ENCODE measurements at regions not wholly inside any gene's neighbourhood (a gene's known extent, or its start where the extent isn't known, plus 50 kb on each side); places are given as distances from the start of the nearest gene placed in this dataset.

DNA sequence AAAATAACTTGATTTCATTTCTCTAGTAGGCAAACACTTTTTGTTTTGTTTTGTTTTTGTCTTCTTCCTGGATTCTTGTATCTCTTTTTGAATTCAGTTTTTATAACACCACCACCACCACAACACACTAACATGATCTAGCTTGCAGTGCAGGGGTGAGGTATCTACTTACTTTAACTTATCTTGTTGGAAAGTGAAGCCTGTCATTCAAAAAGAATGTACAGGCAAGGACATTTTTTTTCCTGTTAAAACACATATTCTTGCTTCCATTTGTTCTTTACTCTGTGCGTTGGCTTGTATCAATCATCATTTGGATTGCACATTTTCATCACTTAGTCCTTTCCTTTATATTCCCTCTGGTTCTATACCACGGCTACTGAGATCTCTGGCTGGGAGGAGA, 824.2 kb downstream of the PLCL1 start:
- TF ChIP-seq, protein P1, sequence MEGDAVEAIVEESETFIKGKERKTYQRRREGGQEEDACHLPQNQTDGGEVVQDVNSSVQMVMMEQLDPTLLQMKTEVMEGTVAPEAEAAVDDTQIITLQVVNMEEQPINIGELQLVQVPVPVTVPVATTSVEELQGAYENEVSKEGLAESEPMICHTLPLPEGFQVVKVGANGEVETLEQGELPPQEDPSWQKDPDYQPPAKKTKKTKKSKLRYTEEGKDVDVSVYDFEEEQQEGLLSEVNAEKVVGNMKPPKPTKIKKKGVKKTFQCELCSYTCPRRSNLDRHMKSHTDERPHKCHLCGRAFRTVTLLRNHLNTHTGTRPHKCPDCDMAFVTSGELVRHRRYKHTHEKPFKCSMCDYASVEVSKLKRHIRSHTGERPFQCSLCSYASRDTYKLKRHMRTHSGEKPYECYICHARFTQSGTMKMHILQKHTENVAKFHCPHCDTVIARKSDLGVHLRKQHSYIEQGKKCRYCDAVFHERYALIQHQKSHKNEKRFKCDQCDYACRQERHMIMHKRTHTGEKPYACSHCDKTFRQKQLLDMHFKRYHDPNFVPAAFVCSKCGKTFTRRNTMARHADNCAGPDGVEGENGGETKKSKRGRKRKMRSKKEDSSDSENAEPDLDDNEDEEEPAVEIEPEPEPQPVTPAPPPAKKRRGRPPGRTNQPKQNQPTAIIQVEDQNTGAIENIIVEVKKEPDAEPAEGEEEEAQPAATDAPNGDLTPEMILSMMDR (IDR thresholded peaks at IDR 0.05; ENCODE audit: extremely low read depth, low read depth, low read length): no peak
- no peak overlapping the region for H3K4me3 ChIP-seq (ENCODE audit: insufficient read depth, low read length)
- no peaks in the 10 kb centered on the region for H3K79me2 ChIP-seq (ENCODE audit: insufficient read depth, low read length)
- H3K27me3 ChIP-seq (ENCODE audit: insufficient read depth, low read length): no peaks in the 10 kb centered on the region
- DNase-seq (ENCODE audit: insufficient read length, low spot score, missing footprints): no peak
- no peak overlapping the region for H3K4me2 ChIP-seq (ENCODE audit: insufficient read depth, low read length)
- no peaks in the 10 kb centered on the region for H3K4me1 ChIP-seq (ENCODE audit: insufficient read depth, low read length)
- H2AFZ ChIP-seq (ENCODE audit: low read length): peak overlapping the region; percentile 57
- no peaks in the 10 kb centered on the region for H4K20me1 ChIP-seq (ENCODE audit: insufficient read depth, low read length)
- H3K36me3 ChIP-seq (ENCODE audit: insufficient read depth, low read length): no peaks in the 10 kb centered on the region
- H3K27ac ChIP-seq (ENCODE audit: low read depth, low read length): no peak overlapping the region
- no peaks in the 10 kb centered on the region for H3K9me3 ChIP-seq (ENCODE audit: low read depth, low read length)

DNA sequence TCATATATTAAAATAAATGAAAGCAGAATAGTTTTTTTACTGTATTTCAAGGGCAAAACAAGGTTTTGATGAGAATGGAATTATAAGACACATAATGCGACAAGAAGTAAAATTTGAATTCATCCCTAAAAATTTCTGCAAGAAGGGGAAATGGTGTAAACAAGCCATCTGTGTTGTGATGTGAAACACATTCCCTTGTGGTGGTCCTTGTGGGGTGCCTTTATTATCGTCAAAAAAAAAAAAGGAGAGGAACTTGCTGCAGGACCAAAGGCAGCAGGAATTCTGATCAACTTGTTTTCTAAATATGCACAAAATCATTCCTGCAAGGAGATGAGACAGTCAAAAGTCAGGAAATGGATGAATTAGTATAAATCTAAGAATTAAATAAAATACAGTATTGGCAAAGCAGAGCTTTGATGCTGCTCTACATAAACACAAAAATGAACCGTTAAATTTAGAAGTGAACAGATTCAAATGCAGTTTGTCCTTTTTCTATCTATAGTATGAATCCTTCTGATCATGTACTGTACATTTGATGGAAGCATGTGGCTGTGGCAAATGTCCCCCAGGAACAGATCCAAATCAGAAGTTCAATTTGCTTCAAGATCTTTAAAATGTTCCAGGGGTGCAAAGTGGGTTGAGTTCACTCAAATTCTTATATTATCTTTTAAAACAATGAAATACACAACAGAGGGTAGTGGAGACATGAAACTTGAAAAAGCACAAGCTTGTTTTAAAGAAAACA, 818.8 kb downstream of the PLCL1 start:
- H3K9me3 ChIP-seq (ENCODE audit: low read depth, low read length): no peaks in the 10 kb centered on the region
- H3K27me3 ChIP-seq (ENCODE audit: insufficient read depth, low read length): no peaks in the 10 kb centered on the region
- no peak for DNase-seq (ENCODE audit: insufficient read length, low spot score, missing footprints)
- TF ChIP-seq, protein P1 (IDR thresholded peaks at IDR 0.05; ENCODE audit: extremely low read depth, low read depth, low read length): no peak
- H3K4me1 ChIP-seq (ENCODE audit: insufficient read depth, low read length): no peaks in the 10 kb centered on the region
- no peak overlapping the region for H2AFZ ChIP-seq (ENCODE audit: low read length)
- no peaks in the 10 kb centered on the region for H3K79me2 ChIP-seq (ENCODE audit: insufficient read depth, low read length)
- no peaks in the 10 kb centered on the region for H4K20me1 ChIP-seq (ENCODE audit: insufficient read depth, low read length)
- no peak overlapping the region for H3K4me2 ChIP-seq (ENCODE audit: insufficient read depth, low read length)
- no peak overlapping the region for H3K27ac ChIP-seq (ENCODE audit: low read depth, low read length)
- H3K4me3 ChIP-seq (ENCODE audit: insufficient read depth, low read length): no peak overlapping the region
- no peaks in the 10 kb centered on the region for H3K36me3 ChIP-seq (ENCODE audit: insufficient read depth, low read length)

DNA sequence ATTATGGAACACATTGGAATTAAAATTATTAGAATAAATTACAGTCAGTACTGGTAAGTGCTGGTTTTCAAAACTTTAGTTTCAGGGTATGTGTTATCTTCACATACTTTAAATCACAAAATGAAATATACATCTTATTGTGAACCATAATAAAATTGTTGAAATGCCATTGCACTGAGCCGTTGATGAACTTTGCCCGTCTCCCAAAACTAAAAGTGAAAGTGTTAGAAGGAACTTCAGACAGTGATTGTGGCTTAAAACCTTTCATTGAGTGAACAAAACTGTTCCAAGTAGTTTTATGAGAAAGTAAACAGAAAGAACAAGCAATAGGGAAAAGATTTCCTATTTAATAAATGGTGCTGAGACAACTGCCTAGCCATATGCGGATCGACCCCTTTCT, 811.6 kb downstream of the PLCL1 start:
- Histone ChIP-seq H3K9me3 (ENCODE audit: low read depth, low read length) (no peaks in the 10 kb centered on the region), H3K27ac (ENCODE audit: low read depth, low read length) (peak overlapping the region; percentile 69), H3K27me3 (ENCODE audit: insufficient read depth, low read length) (no peaks in the 10 kb centered on the region), H3K79me2 (ENCODE audit: insufficient read depth, low read length) (no peaks in the 10 kb centered on the region), H2AFZ (ENCODE audit: low read length) (peak overlapping the region; percentile 71), H3K4me3 (ENCODE audit: insufficient read depth, low read length) (peak overlapping the region; percentile 61), H3K36me3 (ENCODE audit: insufficient read depth, low read length) (no peaks in the 10 kb centered on the region), H4K20me1 (ENCODE audit: insufficient read depth, low read length) (no peaks in the 10 kb centered on the region), H3K4me1 (ENCODE audit: insufficient read depth, low read length) (no peaks in the 10 kb centered on the region), H3K4me2 (ENCODE audit: insufficient read depth, low read length) (peak overlapping the region; percentile 80)
- peak; percentile 9 for DNase-seq (ENCODE audit: insufficient read length, low spot score, missing footprints)
- TF ChIP-seq, protein P1 (IDR thresholded peaks at IDR 0.05; ENCODE audit: extremely low read depth, low read depth, low read length): no peak

DNA sequence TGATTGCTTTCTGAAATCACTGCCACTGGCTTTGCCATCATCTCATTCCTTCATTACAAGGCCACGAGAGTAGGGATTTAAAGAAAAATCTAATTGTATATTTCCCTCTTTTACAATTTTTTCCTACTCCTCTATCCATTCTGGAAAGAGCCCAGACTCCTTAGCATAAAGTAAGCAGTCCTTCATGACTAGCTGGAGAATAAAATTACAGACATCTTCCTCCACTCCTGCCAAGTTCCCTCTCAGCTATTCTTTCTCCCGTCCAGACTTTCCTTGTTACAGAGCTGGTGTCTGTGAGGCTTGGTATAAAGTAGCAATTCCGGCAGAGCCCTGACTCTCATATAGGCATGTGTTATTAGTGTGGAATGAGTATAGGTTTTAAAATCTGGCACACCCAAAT, 806.8 kb downstream of the PLCL1 start:
- H2AFZ ChIP-seq (ENCODE audit: low read length): no peak overlapping the region
- no peaks in the 10 kb centered on the region for H3K79me2 ChIP-seq (ENCODE audit: insufficient read depth, low read length)
- H3K9me3 ChIP-seq (ENCODE audit: low read depth, low read length): no peaks in the 10 kb centered on the region
- TF ChIP-seq, protein P1 (IDR thresholded peaks at IDR 0.05; ENCODE audit: extremely low read depth, low read depth, low read length): no peak
- no peaks in the 10 kb centered on the region for H3K4me1 ChIP-seq (ENCODE audit: insufficient read depth, low read length)
- no peak for DNase-seq (ENCODE audit: insufficient read length, low spot score, missing footprints)
- H3K4me2 ChIP-seq (ENCODE audit: insufficient read depth, low read length): no peak overlapping the region
- no peak overlapping the region for H3K27ac ChIP-seq (ENCODE audit: low read depth, low read length)
- no peaks in the 10 kb centered on the region for H3K36me3 ChIP-seq (ENCODE audit: insufficient read depth, low read length)
- no peak overlapping the region for H3K4me3 ChIP-seq (ENCODE audit: insufficient read depth, low read length)
- H4K20me1 ChIP-seq (ENCODE audit: insufficient read depth, low read length): no peaks in the 10 kb centered on the region
- H3K27me3 ChIP-seq (ENCODE audit: insufficient read depth, low read length): no peaks in the 10 kb centered on the region
